GM12878 (cell line): ENCODE measurements at regions not wholly inside any gene's neighbourhood (a gene's known extent, or its start where the extent isn't known, plus 50 kb on each side); places are given as distances from the start of the nearest gene placed in this dataset.
"Not testable (repeated sequence)": the region's sequence is repeated elsewhere in the genome, so short reads cannot be mapped to it uniquely, and the experiment has no call there.

Experiments
- ATAC-seq: fragments of 200-7000 bp; cut with Tn5 transposase; 3 replicates; pipeline ENCODE4 v1.9.1; 2020; ENCODE audit warnings: mild to moderate bottlenecking, moderate library complexity
- BruUV-seq: library from RNA; stranded (reverse); fragments of 400-500 nt; replicated peaks from 2 replicates; lab custom pipeline; 2021; lab: Mats Ljungman, UMichigan
- CTCF ChIA-PET: fragments of 300-600 bp; sonication (Branson Sonifier 250); formaldehyde crosslinking; extraction: SDS; loops from one replicate; lab custom pipeline; 2021; ENCODE audit warnings: inconsistent platforms; lab: Yijun Ruan, JAX
- POLR2A ChIA-PET: fragments of 350-600 bp; formaldehyde crosslinking; extraction: SDS; loops from one replicate; lab custom pipeline; 2021; ENCODE audit warnings: inconsistent platforms; lab: Charles Lee
- RAD21 ChIA-PET: fragments of 300-600 bp; sonication (Branson Sonifier 250); formaldehyde crosslinking; loops from one replicate; lab custom pipeline; 2023; ENCODE audit warnings: antibody characterized with exemption; ENCODE audit not compliant: unreplicated experiment; lab: Charles Lee
- SMC1A ChIA-PET: fragments of 300-600 bp; sonication (Branson Sonifier 250); formaldehyde crosslinking; loops from one replicate; lab custom pipeline; 2023; ENCODE audit not compliant: unreplicated experiment, uncharacterized antibody; lab: Charles Lee
- DNase-seq: peaks from one replicate; pipeline ENCODE4 v3.0.0-alpha.2; 2011; ENCODE audit warnings: low read depth, low spot score
- FAIRE-seq: peaks from 3 replicates; lab custom pipeline; 2011; peaks lifted over from hg19 to GRCh38; lab: Jason Lieb, UNC
- H2AFZ ChIP-seq: 2 replicates; pipeline ENCODE4 v1.6.0; 2011; ENCODE audit warnings: low read depth, low read length, control low read depth; ENCODE audit not compliant: control insufficient read depth
- H3K27ac ChIP-seq: 2 replicates; pipeline ENCODE4 v1.5.1; 2011; ENCODE audit warnings: control low read depth; ENCODE audit not compliant: control insufficient read depth, insufficient read depth
- H3K27me3 ChIP-seq, 2 experiments: replicated peaks in 1 of 2; 2 replicates each; pipeline versions ENCODE4 v1.6.0 to v1.6.1; 2011; ENCODE audit warnings: low read length in 1 of 2; ENCODE audit not compliant: control insufficient read depth in 2 of 2, insufficient read depth in 2 of 2
- H3K36me3 ChIP-seq, 2 experiments: 2 replicates each; pipeline ENCODE4 v1.5.1; 2011; ENCODE audit warnings: low read length in 1 of 2; ENCODE audit not compliant: control insufficient read depth in 2 of 2, insufficient read depth in 2 of 2
- H3K4me1 ChIP-seq: 2 replicates; pipeline ENCODE4 v1.6.1; 2011; ENCODE audit warnings: mild to moderate bottlenecking, low read length, moderate library complexity, mixed read lengths; ENCODE audit not compliant: control insufficient read depth, insufficient read depth
- H3K4me2 ChIP-seq: 2 replicates; pipeline ENCODE4 v1.6.0; 2011; ENCODE audit warnings: control low read depth; ENCODE audit not compliant: control insufficient read depth, insufficient read depth
- H3K4me3 ChIP-seq: fragments of 200-600 bp; sonication (generic); 2 replicates; pipeline ENCODE4 v1.5.1; 2016
- H3K79me2 ChIP-seq: 2 replicates; pipeline ENCODE4 v1.6.0; 2011; ENCODE audit warnings: low read length; ENCODE audit not compliant: control insufficient read depth, insufficient read depth
- H3K9ac ChIP-seq: 2 replicates; pipeline ENCODE4 v1.8.0; 2011; ENCODE audit warnings: low read length, control low read depth, mixed read lengths; ENCODE audit not compliant: control insufficient read depth, insufficient read depth
- H3K9me3 ChIP-seq: replicated peaks from 3 replicates; pipeline ENCODE4 v1.5.1; 2011; ENCODE audit warnings: mild to moderate bottlenecking, low read length; ENCODE audit not compliant: control insufficient read depth, insufficient read depth
- H4K20me1 ChIP-seq: 2 replicates; pipeline ENCODE4 v1.6.0; 2011; ENCODE audit not compliant: control insufficient read depth, insufficient read depth
- CREB1 ChIP-seq: IDR thresholded peaks from 2 replicates; pipeline ENCODE4 v1.6.1; 2012; ENCODE audit warnings: low read depth, mild to moderate bottlenecking, inconsistent platforms
- JUNB ChIP-seq: IDR thresholded peaks from 2 replicates; pipeline ENCODE4 v1.6.1; 2016; ENCODE audit warnings: antibody characterized with exemption, mild to moderate bottlenecking
- WRNIP1 ChIP-seq: IDR thresholded peaks from 2 replicates; pipeline ENCODE4 v1.6.1; 2011; ENCODE audit warnings: low read depth, low read length, improper control_type of control experiment, borderline replicate concordance
- WGBS: methylation state at CpG from one replicate; pipeline ENCODE4 v1.1.6; 2016; ENCODE audit warnings: low lambda C conversion rate; ENCODE audit not compliant: insufficient replicate concordance, insufficient coverage; ENCODE audit errors: missing lambda C conversion rate; 5-methylcytosine and 5-hydroxymethylcytosine counted together
- in situ Hi-C: fragments of 300-500 bp; cut with MboI; formaldehyde crosslinking; loops from 9 replicates; pipeline ENCODE4 v1.14.3; 2018; ENCODE audit warnings: mixed read lengths
- intact Hi-C: fragments of 100-400 bp; cut with micrococcal nuclease; formaldehyde crosslinking; loops from one replicate; pipeline ENCODE4 v1.14.2; 2022; ENCODE audit not compliant: unreplicated experiment
- TF ChIP-seq, protein P1 (sequence below): fragments of 450-650 bp; IDR thresholded peaks from 2 replicates; pipeline ENCODE4 v1.6.1; 2016; ENCODE audit warnings: mild to moderate bottlenecking
- TF ChIP-seq, protein P2 (sequence below): IDR thresholded peaks from 2 replicates; pipeline ENCODE4 v1.6.1; 2012; ENCODE audit warnings: low read depth, low read length, improper control_type of control experiment
- TF ChIP-seq, protein P3 (sequence below): IDR thresholded peaks from 2 replicates; pipeline ENCODE4 v1.6.1; 2012; ENCODE audit warnings: low read depth, low read length, improper control_type of control experiment

DNA sequence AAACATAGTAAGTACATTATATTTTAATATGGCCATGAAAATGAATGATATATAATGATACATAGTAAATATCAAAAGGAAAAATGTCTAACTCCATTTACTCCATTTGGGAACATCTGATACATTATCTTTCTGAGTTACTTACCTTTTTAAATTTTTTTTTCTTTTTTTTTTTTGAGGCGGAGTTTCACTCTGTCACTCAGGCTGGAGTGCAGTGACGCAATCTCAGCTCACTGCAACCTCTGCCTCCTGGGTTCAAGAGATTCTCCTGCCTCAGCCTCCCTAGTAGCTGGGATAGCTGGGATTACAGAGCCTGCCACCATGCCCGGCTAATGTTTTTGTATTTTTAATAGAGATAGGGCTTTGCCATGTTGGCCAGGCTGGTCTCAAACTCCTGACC, 972.5 kb downstream of the TRAM1L1 start:
- BruUV-seq, RAD21 ChIA-PET, ATAC-seq, H3K27me3 ChIP-seq, FAIRE-seq, intact Hi-C loops, POLR2A ChIA-PET, H3K9ac ChIP-seq, H4K20me1 ChIP-seq, H3K36me3 ChIP-seq, H3K9me3 ChIP-seq, H3K4me1 ChIP-seq, H3K79me2 ChIP-seq, H2AFZ ChIP-seq, H3K4me2 ChIP-seq, H3K27ac ChIP-seq, H3K4me3 ChIP-seq, DNase-seq, in situ Hi-C loops: not testable (repeated sequence)
- ChIA-PET CTCF (interaction anchor here (1.4 kb wide), 1 partner anchor 10 kb away, joined by 4 read pairs; no protein-coding TSS in a partner anchor), SMC1A (interaction anchor here (0.8 kb wide), 1 partner anchor 49 kb away, joined by 3 read pairs; no protein-coding TSS in a partner anchor)
- 58% methylated on average over 2 of the region's 3 CpGs for WGBS
- TF ChIP-seq, protein P1, sequence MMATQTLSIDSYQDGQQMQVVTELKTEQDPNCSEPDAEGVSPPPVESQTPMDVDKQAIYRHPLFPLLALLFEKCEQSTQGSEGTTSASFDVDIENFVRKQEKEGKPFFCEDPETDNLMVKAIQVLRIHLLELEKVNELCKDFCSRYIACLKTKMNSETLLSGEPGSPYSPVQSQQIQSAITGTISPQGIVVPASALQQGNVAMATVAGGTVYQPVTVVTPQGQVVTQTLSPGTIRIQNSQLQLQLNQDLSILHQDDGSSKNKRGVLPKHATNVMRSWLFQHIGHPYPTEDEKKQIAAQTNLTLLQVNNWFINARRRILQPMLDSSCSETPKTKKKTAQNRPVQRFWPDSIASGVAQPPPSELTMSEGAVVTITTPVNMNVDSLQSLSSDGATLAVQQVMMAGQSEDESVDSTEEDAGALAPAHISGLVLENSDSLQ: peak; percentile 64

DNA sequence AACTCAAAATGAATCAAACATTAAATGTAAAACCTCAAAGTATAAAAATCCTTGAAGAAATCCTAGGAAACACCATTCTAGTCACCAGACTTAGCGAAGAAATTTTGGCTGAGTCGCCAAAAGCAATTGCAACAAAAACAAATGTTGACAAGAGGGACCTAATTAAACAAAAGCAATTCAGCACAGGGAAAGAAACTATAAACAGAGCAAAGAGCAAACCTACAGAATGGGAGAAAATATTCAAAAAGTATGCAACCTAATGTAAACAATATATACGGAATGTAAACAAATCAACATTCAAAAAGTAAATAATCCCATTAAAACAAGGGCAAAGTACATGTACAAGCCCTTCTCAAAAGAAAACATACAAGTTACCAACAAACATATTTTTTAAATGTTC, 974.7 kb downstream of the TRAM1L1 start:
- FAIRE-seq (no peak), DNase-seq (no peak), ATAC-seq (no peak)
- no peak for TF ChIP-seq WRNIP1
- no peak for TF ChIP-seq CREB1
- no peak for TF ChIP-seq JUNB
- TF ChIP-seq, protein P2, sequence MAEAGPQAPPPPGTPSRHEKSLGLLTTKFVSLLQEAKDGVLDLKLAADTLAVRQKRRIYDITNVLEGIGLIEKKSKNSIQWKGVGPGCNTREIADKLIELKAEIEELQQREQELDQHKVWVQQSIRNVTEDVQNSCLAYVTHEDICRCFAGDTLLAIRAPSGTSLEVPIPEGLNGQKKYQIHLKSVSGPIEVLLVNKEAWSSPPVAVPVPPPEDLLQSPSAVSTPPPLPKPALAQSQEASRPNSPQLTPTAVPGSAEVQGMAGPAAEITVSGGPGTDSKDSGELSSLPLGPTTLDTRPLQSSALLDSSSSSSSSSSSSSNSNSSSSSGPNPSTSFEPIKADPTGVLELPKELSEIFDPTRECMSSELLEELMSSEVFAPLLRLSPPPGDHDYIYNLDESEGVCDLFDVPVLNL: no peak
- TF ChIP-seq, protein P3, sequence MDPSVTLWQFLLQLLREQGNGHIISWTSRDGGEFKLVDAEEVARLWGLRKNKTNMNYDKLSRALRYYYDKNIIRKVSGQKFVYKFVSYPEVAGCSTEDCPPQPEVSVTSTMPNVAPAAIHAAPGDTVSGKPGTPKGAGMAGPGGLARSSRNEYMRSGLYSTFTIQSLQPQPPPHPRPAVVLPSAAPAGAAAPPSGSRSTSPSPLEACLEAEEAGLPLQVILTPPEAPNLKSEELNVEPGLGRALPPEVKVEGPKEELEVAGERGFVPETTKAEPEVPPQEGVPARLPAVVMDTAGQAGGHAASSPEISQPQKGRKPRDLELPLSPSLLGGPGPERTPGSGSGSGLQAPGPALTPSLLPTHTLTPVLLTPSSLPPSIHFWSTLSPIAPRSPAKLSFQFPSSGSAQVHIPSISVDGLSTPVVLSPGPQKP: no peak
- CTCF ChIA-PET: no interaction called here
- no peaks in the 10 kb centered on the region for H3K27me3 ChIP-seq
- no peak overlapping the region for H3K4me2 ChIP-seq
- H3K9ac ChIP-seq: no peak overlapping the region
- H3K36me3 ChIP-seq: no peaks in the 10 kb centered on the region
- intact Hi-C loops (no loop called here), in situ Hi-C loops (no loop called here)
- H3K4me3 ChIP-seq: no peak overlapping the region
- RAD21 ChIA-PET: no interaction called here
- POLR2A ChIA-PET: no interaction called here
- H3K79me2 ChIP-seq: no peaks in the 10 kb centered on the region
- WGBS: 78% methylated on average over 3 of the region's 3 CpGs
- no peaks in the 10 kb centered on the region for H4K20me1 ChIP-seq
- BruUV-seq: no TSS peak
- H3K27ac ChIP-seq: no peak overlapping the region
- H2AFZ ChIP-seq: no peak overlapping the region
- no peaks in the 10 kb centered on the region for H3K9me3 ChIP-seq
- H3K4me1 ChIP-seq: no peaks in the 10 kb centered on the region
- SMC1A ChIA-PET: no interaction called here
